Trophoblast cell (in vitro differentiated cells and primary cell): ENCODE measurements at regions not wholly inside any gene's neighbourhood (a gene's known extent, or its start where the extent isn't known, plus 50 kb on each side); places are given as distances from the start of the nearest gene placed in this dataset.

Experiments used
- DNase-seq, 2 donors: peaks; one replicate each; pipeline ENCODE4 v3.0.0-alpha.2; 2016
- H2AFZ ChIP-seq: 2 replicates; pipeline ENCODE4 v1.6.1; 2013; ENCODE audit warnings: low read length, moderate library complexity, mild to moderate bottlenecking; ENCODE audit not compliant: insufficient read depth, poor library complexity
- H2AK5ac ChIP-seq: 2 replicates; pipeline ENCODE4 v1.6.1; 2013; ENCODE audit warnings: mild to moderate bottlenecking, low read length
- H2BK120ac ChIP-seq: 2 replicates; pipeline ENCODE4 v1.6.1; 2013; ENCODE audit warnings: low read length, mild to moderate bottlenecking, moderate library complexity; ENCODE audit not compliant: insufficient read depth, poor library complexity
- H2BK12ac ChIP-seq: 2 replicates; pipeline ENCODE4 v1.6.1; 2013; ENCODE audit warnings: mild to moderate bottlenecking, low read length, moderate library complexity
- H2BK5ac ChIP-seq: 2 replicates; pipeline ENCODE4 v1.6.1; 2013; ENCODE audit warnings: low read length, low read depth, moderate library complexity, mild to moderate bottlenecking; ENCODE audit not compliant: poor library complexity
- H3K14ac ChIP-seq: 2 replicates; pipeline ENCODE4 v1.6.1; 2013; ENCODE audit warnings: mild to moderate bottlenecking, low read length
- H3K18ac ChIP-seq: 2 replicates; pipeline ENCODE4 v1.6.1; 2013; ENCODE audit warnings: mild to moderate bottlenecking, low read length
- H3K23ac ChIP-seq: 2 replicates; pipeline ENCODE4 v1.6.1; 2013; ENCODE audit warnings: low read length
- H3K27ac ChIP-seq: 2 replicates; pipeline ENCODE4 v1.5.1; 2013; ENCODE audit warnings: low read depth, mild to moderate bottlenecking, inconsistent platforms, low read length, moderate library complexity
- H3K27me3 ChIP-seq: 2 replicates; pipeline ENCODE4 v1.6.1; 2013; ENCODE audit warnings: inconsistent platforms, mild to moderate bottlenecking, low read length, moderate library complexity; ENCODE audit not compliant: insufficient read depth
- H3K36me3 ChIP-seq, 2 experiments: 1 replicate in 1 of 2; 2 replicates in 1 of 2; pipeline ENCODE4 v1.6.1; 2013; ENCODE audit warnings: low read length in 2 of 2, mild to moderate bottlenecking in 2 of 2, moderate library complexity in 1 of 2; ENCODE audit not compliant: insufficient read depth in 2 of 2, control insufficient read depth in 1 of 2
- H3K4ac ChIP-seq: 2 replicates; pipeline ENCODE4 v1.6.1; 2013; ENCODE audit warnings: low read depth, mild to moderate bottlenecking, low read length, moderate library complexity
- H3K4me1 ChIP-seq, 2 experiments: 1 replicate in 1 of 2; 2 replicates in 1 of 2; pipeline ENCODE4 v1.6.1; 2013; ENCODE audit warnings: low read length in 2 of 2, mild to moderate bottlenecking in 2 of 2, moderate library complexity in 1 of 2; ENCODE audit not compliant: insufficient read depth in 2 of 2, control insufficient read depth in 1 of 2
- H3K4me2 ChIP-seq: 2 replicates; pipeline ENCODE4 v1.6.1; 2013; ENCODE audit warnings: inconsistent platforms, mild to moderate bottlenecking, low read length, moderate library complexity
- H3K4me3 ChIP-seq: 2 replicates; pipeline ENCODE4 v1.5.1; 2013; ENCODE audit warnings: mild to moderate bottlenecking, low read depth, low read length, inconsistent platforms
- H3K79me1 ChIP-seq: one replicate; pipeline ENCODE4 v1.6.1; 2013; ENCODE audit warnings: low read length
- H3K79me2 ChIP-seq: 2 replicates; pipeline ENCODE4 v1.6.1; 2013; ENCODE audit warnings: low read length, mild to moderate bottlenecking; ENCODE audit not compliant: control insufficient read depth, insufficient read depth, poor library complexity
- H3K9ac ChIP-seq: 2 replicates; pipeline ENCODE4 v1.6.1; 2013; ENCODE audit warnings: mild to moderate bottlenecking, low read length
- H3K9me3 ChIP-seq: 2 replicates; pipeline ENCODE4 v1.6.1; 2013; ENCODE audit warnings: low read depth, mild to moderate bottlenecking, control low read depth, inconsistent platforms, low read length; ENCODE audit not compliant: insufficient read depth
- H4K12ac ChIP-seq: 2 replicates; pipeline ENCODE4 v1.6.1; 2013; ENCODE audit warnings: low read depth, mild to moderate bottlenecking, low read length, moderate library complexity
- H4K8ac ChIP-seq: 2 replicates; pipeline ENCODE4 v1.6.1; 2013; ENCODE audit warnings: low read depth, mild to moderate bottlenecking, low read length, moderate library complexity
- H4K91ac ChIP-seq: one replicate; pipeline ENCODE4 v1.6.1; 2013; ENCODE audit warnings: low read depth, mild to moderate bottlenecking, low read length, moderate library complexity
- WGBS: extraction: QIAGEN DNeasy Blood & Tissue Kit; methylation state at CpG from one replicate; pipeline ENCODE4 v1.1.7; 2013; ENCODE audit warnings: missing lambda C conversion rate; ENCODE audit not compliant: insufficient read length, insufficient coverage; ENCODE audit errors: extremely low coverage; 5-methylcytosine and 5-hydroxymethylcytosine counted together

GRCh38 chr14:87046960-87047359, 946.0 kb downstream of the GALC start:
- Histone ChIP-seq H4K8ac (no peak overlapping the region), H3K79me2 (no peaks in the 10 kb centered on the region), H3K9me3 (no peaks in the 10 kb centered on the region), H3K23ac (no peak overlapping the region), H3K4me1 (no peaks in the 10 kb centered on the region), H4K91ac (no peak overlapping the region), H2BK12ac (no peak overlapping the region), H3K14ac (no peak overlapping the region), H3K9ac (no peak overlapping the region), H2AK5ac (no peak overlapping the region), H3K27ac (no peak overlapping the region), H3K4me3 (no peak overlapping the region), H2BK120ac (no peak overlapping the region), H3K4ac (no peak overlapping the region), H2BK5ac (no peak overlapping the region), H3K4me2 (no peak overlapping the region), H3K79me1 (no peaks in the 10 kb centered on the region), H3K36me3 (no peaks in the 10 kb centered on the region), H3K27me3 (no peaks in the 10 kb centered on the region), H2AFZ (no peak overlapping the region), H4K12ac (no peak overlapping the region), H3K18ac (no peak overlapping the region)
- no peak for DNase-seq
- WGBS: no CpG with 5 or more reads among the region's 2 CpGs

DNA sequence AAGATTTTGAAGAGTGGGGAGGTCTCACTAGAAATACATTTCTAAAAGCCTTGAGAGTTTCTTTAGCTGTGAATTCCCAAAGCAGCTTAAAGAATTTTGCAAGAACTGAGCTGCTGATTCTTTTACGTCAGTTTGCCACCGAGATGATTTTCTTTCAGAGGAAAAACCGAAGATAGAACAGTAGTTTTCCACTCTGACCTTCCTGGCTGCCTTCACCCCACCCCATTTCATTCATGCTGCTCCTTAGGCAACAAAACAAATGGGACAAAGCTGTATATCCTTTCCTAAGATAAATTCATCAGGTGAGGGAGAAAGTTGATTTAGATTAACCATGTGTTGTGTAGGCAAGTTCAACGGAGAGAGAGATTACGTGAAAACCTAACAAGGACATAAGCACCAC, 947.0 kb downstream of the GALC start:
- no CpG with 5 or more reads among the region's 5 CpGs for WGBS

DNA sequence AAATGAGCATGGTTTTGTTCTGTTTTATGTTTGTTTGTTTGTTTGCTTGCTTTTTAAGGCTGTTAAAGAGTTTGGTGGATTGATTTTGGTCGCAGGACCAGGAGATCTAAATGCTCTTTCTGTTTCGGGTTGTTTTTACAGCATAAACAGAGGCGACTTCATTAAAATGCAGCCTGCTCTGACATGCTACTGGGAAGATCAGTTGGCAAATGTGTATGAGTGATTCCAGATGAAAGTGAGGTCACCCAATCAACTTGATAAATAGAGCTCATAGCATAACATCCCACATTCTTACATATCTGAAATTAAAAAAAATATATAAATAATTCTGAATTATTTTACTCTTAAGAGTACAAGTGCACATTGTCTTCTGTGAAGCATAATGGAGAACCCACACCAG, 947.7 kb downstream of the GALC start:
- no peak overlapping the region for H4K8ac ChIP-seq
- no peak overlapping the region for H3K18ac ChIP-seq
- no peaks in the 10 kb centered on the region for H3K4me1 ChIP-seq
- no CpG with 5 or more reads among the region's 3 CpGs for WGBS
- H3K27ac ChIP-seq: no peak overlapping the region
- H2BK12ac ChIP-seq: no peak overlapping the region
- no peak for DNase-seq
- H3K27me3 ChIP-seq: no peaks in the 10 kb centered on the region
- H4K12ac ChIP-seq: no peak overlapping the region
- no peak overlapping the region for H3K23ac ChIP-seq
- no peaks in the 10 kb centered on the region for H3K9me3 ChIP-seq
- no peaks in the 10 kb centered on the region for H3K36me3 ChIP-seq
- no peak overlapping the region for H3K4me3 ChIP-seq
- H2BK5ac ChIP-seq: no peak overlapping the region
- H2AK5ac ChIP-seq: no peak overlapping the region
- no peak overlapping the region for H3K4me2 ChIP-seq
- no peak overlapping the region for H4K91ac ChIP-seq
- no peak overlapping the region for H2AFZ ChIP-seq
- H3K79me1 ChIP-seq: no peaks in the 10 kb centered on the region
- H2BK120ac ChIP-seq: no peak overlapping the region
- no peak overlapping the region for H3K4ac ChIP-seq
- H3K9ac ChIP-seq: no peak overlapping the region
- H3K14ac ChIP-seq: no peak overlapping the region
- no peaks in the 10 kb centered on the region for H3K79me2 ChIP-seq

More for the DNA sequence above, 947.0 kb downstream of the GALC start:
- Histone ChIP-seq H2AFZ (no peak overlapping the region), H3K4me3 (no peak overlapping the region), H3K14ac (no peak overlapping the region), H3K4ac (no peak overlapping the region), H3K18ac (no peak overlapping the region), H2AK5ac (no peak overlapping the region), H4K8ac (no peak overlapping the region), H3K9me3 (no peaks in the 10 kb centered on the region), H4K12ac (no peak overlapping the region), H3K79me2 (no peaks in the 10 kb centered on the region), H3K79me1 (no peaks in the 10 kb centered on the region), H3K27me3 (no peaks in the 10 kb centered on the region), H3K4me2 (no peak overlapping the region), H3K9ac (no peak overlapping the region), H4K91ac (no peak overlapping the region), H2BK12ac (no peak overlapping the region), H2BK5ac (no peak overlapping the region), H3K4me1 (no peaks in the 10 kb centered on the region), H3K23ac (no peak overlapping the region), H3K36me3 (no peaks in the 10 kb centered on the region), H3K27ac (no peak overlapping the region), H2BK120ac (no peak overlapping the region)
- no peak for DNase-seq

- no peaks in the 10 kb centered on the region for H3K9me3 ChIP-seq
Observed at GRCh38 chr14:87044807-87045206, 948.2 kb downstream of the GALC start.

More at GRCh38 chr14:87044807-87045206, 948.2 kb downstream of the GALC start:
- no peak overlapping the region for H3K9ac ChIP-seq
- no peak overlapping the region for H3K4me3 ChIP-seq
- H4K12ac ChIP-seq: no peak overlapping the region
- H2BK5ac ChIP-seq: no peak overlapping the region
- no peak overlapping the region for H3K4me2 ChIP-seq
- no peak overlapping the region for H3K14ac ChIP-seq
- H3K79me1 ChIP-seq: no peaks in the 10 kb centered on the region
- no CpG with 5 or more reads among the region's 1 CpG for whole genome bisulfite sequencing
- no peak overlapping the region for H3K18ac ChIP-seq
- H2AFZ ChIP-seq: no peak overlapping the region
- no peak for DNase-seq
- H3K27ac ChIP-seq: no peak overlapping the region
- no peak overlapping the region for H4K8ac ChIP-seq
- H3K4ac ChIP-seq: no peak overlapping the region
- H3K79me2 ChIP-seq: no peaks in the 10 kb centered on the region
- no peak overlapping the region for H2BK120ac ChIP-seq
- H3K23ac ChIP-seq: no peak overlapping the region
- H4K91ac ChIP-seq: no peak overlapping the region
- H2AK5ac ChIP-seq: no peak overlapping the region
- H3K4me1 ChIP-seq: no peaks in the 10 kb centered on the region
- no peaks in the 10 kb centered on the region for H3K36me3 ChIP-seq
- no peak overlapping the region for H2BK12ac ChIP-seq
- no peaks in the 10 kb centered on the region for H3K27me3 ChIP-seq
